Neural progenitor cell (in vitro differentiated cells): ENCODE measurements at regions not wholly inside any gene's neighbourhood (a gene's known extent, or its start where the extent isn't known, plus 50 kb on each side); places are given as distances from the start of the nearest gene placed in this dataset.

ENCODE experiments used
- CTCF ChIP-seq: fragments of 200-600 bp; sonication (generic); IDR thresholded peaks from 2 replicates; pipeline ENCODE4 v1.5.1; 2017; ENCODE audit warnings: antibody characterized with exemption, mild to moderate bottlenecking
- EZH2 ChIP-seq: fragments of 200-600 bp; sonication (generic); IDR thresholded peaks from 2 replicates; pipeline ENCODE4 v1.6.1; 2017; ENCODE audit warnings: antibody characterized with exemption, mild to moderate bottlenecking, moderate library complexity

GRCh38 chr1:223486932-223487886, 94.0 kb downstream of the CCDC185 start:
- TF ChIP-seq EZH2 (no peak), CTCF (no peak)
